HepG2 (cell line): ENCODE measurements at regions not wholly inside any gene's neighbourhood (a gene's known extent, or its start where the extent isn't known, plus 50 kb on each side); places are given as distances from the start of the nearest gene placed in this dataset.

Experiments used
- ATM ChIP-seq: fragments of 450-650 bp; IDR thresholded peaks from 2 replicates; pipeline ENCODE4 v1.7.1; 2017; ENCODE audit warnings: mild to moderate bottlenecking, borderline replicate concordance
- BRCA1 ChIP-seq: sonication (generic); formaldehyde crosslinking; IDR thresholded peaks from 2 replicates; pipeline ENCODE4 v1.4.0; 2020; ENCODE audit warnings: missing genetic modification reagents
- FOSL1 ChIP-seq: sonication (generic); formaldehyde crosslinking; IDR thresholded peaks from 2 replicates; pipeline ENCODE4 v1.9.0; 2021; ENCODE audit warnings: missing genetic modification reagents, borderline replicate concordance
- FOSL2 ChIP-seq: sonication (generic); formaldehyde crosslinking; IDR thresholded peaks from 2 replicates; pipeline ENCODE4 v1.4.0; 2020; ENCODE audit warnings: missing genetic modification reagents
- HNRNPH1 ChIP-seq: fragments of 200-400 bp; formaldehyde crosslinking; optimal IDR thresholded peaks from 2 replicates; pipeline ENCODE3; 2017; ENCODE audit warnings: mild to moderate bottlenecking, low read depth, low read length
- JUND ChIP-seq: sonication (generic); formaldehyde crosslinking; IDR thresholded peaks from 2 replicates; pipeline ENCODE4 v1.8.0; 2022; ENCODE audit warnings: mild to moderate bottlenecking, missing genetic modification reagents
- NFATC3 ChIP-seq: sonication (generic); formaldehyde crosslinking; IDR thresholded peaks from 2 replicates; pipeline ENCODE4 v1.5.1; 2020; ENCODE audit warnings: mild to moderate bottlenecking, missing genetic modification reagents
- NR3C1 ChIP-seq: sonication (generic); formaldehyde crosslinking; IDR thresholded peaks from 2 replicates; pipeline ENCODE4 v1.4.0; 2020; ENCODE audit warnings: missing genetic modification reagents
- PBX2 ChIP-seq: IDR thresholded peaks from 2 replicates; pipeline ENCODE4 v1.6.1; 2016; ENCODE audit warnings: control low read depth
- RFX1 ChIP-seq: fragments of 450-650 bp; IDR thresholded peaks from 2 replicates; pipeline ENCODE4 v1.6.1; 2017
- RFX5 ChIP-seq: IDR thresholded peaks from 2 replicates; pipeline ENCODE4 v1.6.1; 2011; ENCODE audit warnings: low read depth, low read length, improper control_type of control experiment
- SIN3B ChIP-seq: fragments of 150-350 bp; IDR thresholded peaks from 2 replicates; pipeline ENCODE4 v1.6.1; 2014; ENCODE audit warnings: low read length
- TBX2 ChIP-seq: sonication (generic); formaldehyde crosslinking; IDR thresholded peaks from 2 replicates; pipeline ENCODE4 v1.5.0; 2020; ENCODE audit warnings: missing genetic modification reagents, mild to moderate bottlenecking, borderline replicate concordance
- YEATS4 ChIP-seq: sonication (generic); formaldehyde crosslinking; IDR thresholded peaks from 2 replicates; pipeline ENCODE4 v1.4.0; 2020; ENCODE audit warnings: missing genetic modification reagents, borderline replicate concordance
- ZC3H13 ChIP-seq: sonication (generic); formaldehyde crosslinking; IDR thresholded peaks from 2 replicates; pipeline ENCODE4 v1.8.1; 2023; ENCODE audit warnings: mild to moderate bottlenecking, missing genetic modification reagents, moderate library complexity
- ZFP82 ChIP-seq: sonication (generic); formaldehyde crosslinking; IDR thresholded peaks from 2 replicates; pipeline ENCODE4 v1.5.1; 2020; ENCODE audit warnings: mild to moderate bottlenecking, missing genetic modification reagents, borderline replicate concordance
- ZHX1 ChIP-seq: sonication (generic); formaldehyde crosslinking; IDR thresholded peaks from 2 replicates; pipeline ENCODE4 v1.8.1; 2022; ENCODE audit warnings: low read depth, mild to moderate bottlenecking, missing genetic modification reagents
- ZMAT5 ChIP-seq: sonication (generic); formaldehyde crosslinking; IDR thresholded peaks from 2 replicates; pipeline ENCODE4 v1.5.0; 2020; ENCODE audit warnings: mild to moderate bottlenecking, low read depth, missing genetic modification reagents, borderline replicate concordance
- ZNF235 ChIP-seq: sonication (generic); formaldehyde crosslinking; IDR thresholded peaks from 2 replicates; pipeline ENCODE4 v1.8.1; 2023; ENCODE audit warnings: mild to moderate bottlenecking, missing genetic modification reagents, borderline replicate concordance
- ZNF317 ChIP-seq: sonication (generic); formaldehyde crosslinking; IDR thresholded peaks from 2 replicates; pipeline ENCODE4 v1.5.0; 2020; ENCODE audit warnings: mild to moderate bottlenecking, missing genetic modification reagents
- ZNF546 ChIP-seq: sonication (generic); formaldehyde crosslinking; conservative IDR thresholded peaks from 2 replicates; pipeline ENCODE4 v1.8.1; 2023; ENCODE audit warnings: mild to moderate bottlenecking, missing genetic modification reagents
- ZNF570 ChIP-seq: sonication (generic); formaldehyde crosslinking; IDR thresholded peaks from 2 replicates; pipeline ENCODE4 v1.4.0; 2020; ENCODE audit warnings: mild to moderate bottlenecking, missing genetic modification reagents, borderline replicate concordance
- ZNF577 ChIP-seq: sonication (generic); formaldehyde crosslinking; IDR thresholded peaks from 2 replicates; pipeline ENCODE4 v1.4.0; 2020; ENCODE audit warnings: mild to moderate bottlenecking, low read depth, missing genetic modification reagents, borderline replicate concordance
- ZNF598 ChIP-seq: sonication (generic); formaldehyde crosslinking; IDR thresholded peaks from 2 replicates; pipeline ENCODE4 v1.5.1; 2020; ENCODE audit warnings: mild to moderate bottlenecking, missing genetic modification reagents, borderline replicate concordance
- ZNF780A ChIP-seq: sonication (generic); formaldehyde crosslinking; IDR thresholded peaks from 2 replicates; pipeline ENCODE4 v1.8.0; 2022; ENCODE audit warnings: mild to moderate bottlenecking, missing genetic modification reagents, moderate library complexity
- ZNF850 ChIP-seq: sonication (generic); formaldehyde crosslinking; conservative IDR thresholded peaks from 2 replicates; pipeline ENCODE4 v1.9.0; 2021; ENCODE audit warnings: mild to moderate bottlenecking, missing genetic modification reagents
- ZNF879 ChIP-seq: sonication (generic); formaldehyde crosslinking; IDR thresholded peaks from 2 replicates; pipeline ENCODE4 v1.8.1; 2023; ENCODE audit warnings: missing genetic modification reagents
- ZSCAN12 ChIP-seq: sonication (generic); formaldehyde crosslinking; IDR thresholded peaks from 2 replicates; pipeline ENCODE4 v1.9.0; 2021; ENCODE audit warnings: mild to moderate bottlenecking, missing genetic modification reagents
- ZSCAN31 ChIP-seq: sonication (generic); formaldehyde crosslinking; IDR thresholded peaks from 2 replicates; pipeline ENCODE4 v1.5.0; 2020; ENCODE audit warnings: low read depth, mild to moderate bottlenecking, missing genetic modification reagents

- no peak for TF ChIP-seq PBX2 (CRISPR knock-in tag)
- no peak for TF ChIP-seq ZNF850 (CRISPR knock-in tag)
- TF ChIP-seq TBX2 (CRISPR knock-in tag), result peak; percentile 97
- TF ChIP-seq YEATS4, result peak; percentile 85; the same call in 1 of the 2 replicates
- TF ChIP-seq RFX5, result 0 out of 2 replicates have a peak, but pooled peaks have one; percentile 42
- peak; percentile 77 for TF ChIP-seq FOSL2
- TF ChIP-seq ZNF546 (CRISPR knock-in tag), result peak; percentile 67
- TF ChIP-seq NFATC3 (CRISPR knock-in tag), result 0 out of 2 replicates have a peak, but pooled peaks have one; percentile 36
- peak; percentile 82; the same call in 1 of the 2 replicates for TF ChIP-seq ZFP82 (CRISPR knock-in tag)
- no peak for TF ChIP-seq NR3C1 (CRISPR knock-in tag)
- TF ChIP-seq ZHX1 (CRISPR knock-in tag), result peak; percentile 81; the same call in 1 of the 2 replicates
- no peak for TF ChIP-seq ZSCAN12
- no peak for TF ChIP-seq HNRNPH1
- TF ChIP-seq ZSCAN31, result peak; percentile 94
- TF ChIP-seq ZNF879, result no peak
- TF ChIP-seq SIN3B, result no peak
- no peak for TF ChIP-seq ATM
- TF ChIP-seq ZNF317 (CRISPR knock-in tag), result peak; percentile 88
- no peak; the same call in 1 of the 2 replicates for TF ChIP-seq ZNF570 (CRISPR knock-in tag)
- 0 out of 2 replicates have a peak, but pooled peaks have one; percentile 54 for TF ChIP-seq BRCA1 (CRISPR knock-in tag)
- no peak for TF ChIP-seq ZMAT5
- peak; percentile 72 for TF ChIP-seq ZNF598
- no peak for TF ChIP-seq ZNF780A (CRISPR knock-in tag)
- peak; percentile 50; the same call in 1 of the 2 replicates for TF ChIP-seq ZC3H13
- TF ChIP-seq FOSL1 (CRISPR knock-in tag), result no peak
- peak; percentile 7; the same call in 1 of the 2 replicates for TF ChIP-seq JUND (CRISPR knock-in tag)
- TF ChIP-seq ZNF577 (CRISPR knock-in tag), result no peak
- peak; percentile 80; the same call in 1 of the 2 replicates for TF ChIP-seq RFX1
- no peak for TF ChIP-seq ZNF235 (CRISPR knock-in tag)
These were observed 52.4 kb downstream of the CEBPB start (continued) for GRCh38 chr20:50242863-50243609.
